B cell (primary cell): ENCODE measurements at regions not wholly inside any gene's neighbourhood (a gene's known extent, or its start where the extent isn't known, plus 50 kb on each side); places are given as distances from the start of the nearest gene placed in this dataset.

Experiments
- ATAC-seq: fragments of 200-7000 bp; cut with Tn5 transposase; one replicate; pipeline ENCODE4 v1.10.0; 2021; ENCODE audit warnings: low read depth, mild to moderate bottlenecking, moderate number of reproducible peaks, moderate library complexity
- CTCF ChIA-PET: fragments of 350-600 bp; sonication (Branson Sonifier 250); formaldehyde crosslinking; loops from one replicate; lab custom pipeline; 2021; ENCODE audit warnings: antibody characterized with exemption, inconsistent platforms; lab: Charles Lee
- POLR2A ChIA-PET: fragments of 350-600 bp; sonication (Branson Sonifier 250); formaldehyde crosslinking; loops from one replicate; lab custom pipeline; 2021; ENCODE audit warnings: antibody characterized with exemption; lab: Charles Lee
- DNase-seq: peaks from one replicate; pipeline ENCODE4 v3.0.0; 2013
- H2AFZ ChIP-seq: 2 replicates; pipeline ENCODE4 v1.6.1; 2012; ENCODE audit warnings: mild to moderate bottlenecking, low read depth, low read length; ENCODE audit not compliant: insufficient read depth, poor library complexity, severe bottlenecking
- H3K27ac ChIP-seq, 2 donors: 1 replicate in 1 of 2; 2 replicates in 1 of 2; pipeline ENCODE4 v1.5.1; 2012 to 2013; ENCODE audit warnings: low read length in 2 of 2, mild to moderate bottlenecking in 2 of 2, moderate library complexity in 1 of 2
- H3K27me3 ChIP-seq, 4 experiments: fragments of 200-600 bp in 1 of 4; sonication (generic) in 1 of 4; replicated peaks in 1 of 4; 1 replicate in 2 of 4; 2 replicates in 2 of 4; pipeline versions ENCODE4 v1.6.1 to v1.7.0; 2013 to 2016; ENCODE audit warnings: low read length in 3 of 4, mild to moderate bottlenecking in 2 of 4, mixed read lengths in 1 of 4, moderate library complexity in 1 of 4; ENCODE audit not compliant: insufficient read depth in 4 of 4, control insufficient read depth in 3 of 4; ENCODE audit errors: control extremely low read depth in 1 of 4
- H3K36me3 ChIP-seq, 2 experiments: replicated peaks in 1 of 2; 1 replicate in 1 of 2; 2 replicates in 1 of 2; pipeline versions ENCODE4 v1.6.1 to v1.7.1; 2013; ENCODE audit warnings: low read length in 1 of 2; ENCODE audit not compliant: insufficient read depth in 2 of 2, control insufficient read depth in 1 of 2; ENCODE audit errors: control extremely low read depth in 1 of 2, extremely low read depth in 1 of 2
- H3K4me1 ChIP-seq, 2 donors: fragments of 200-600 bp in 1 of 2; sonication (generic) in 1 of 2; 1 replicate in 1 of 2; 2 replicates in 1 of 2; pipeline versions ENCODE4 v1.5.1 to v1.6.1; 2013 to 2017; ENCODE audit warnings: low read length in 2 of 2; ENCODE audit not compliant: control insufficient read depth in 2 of 2, insufficient read depth in 2 of 2
- H3K4me2 ChIP-seq: replicated peaks from 2 replicates; pipeline ENCODE3; 2012; ENCODE audit warnings: mild to moderate bottlenecking, low read depth, low read length; ENCODE audit not compliant: poor library complexity, severe bottlenecking
- H3K4me3 ChIP-seq, 5 experiments: fragments of 200-600 bp in 1 of 5; sonication (generic) in 1 of 5; 1 replicate in 3 of 5; 2 replicates in 2 of 5; pipeline versions ENCODE4 v1.5.1 to v1.7.0; 2011 to 2016; ENCODE audit warnings: low read length in 4 of 5, mild to moderate bottlenecking in 4 of 5, low read depth in 2 of 5, control low read depth in 1 of 5, moderate library complexity in 1 of 5; ENCODE audit not compliant: insufficient read depth in 1 of 5; ENCODE audit errors: control extremely low read depth in 1 of 5, extremely low read depth in 1 of 5
- H3K79me2 ChIP-seq: fragments of 200-600 bp; sonication (generic); one replicate; pipeline ENCODE4 v1.6.0; 2016; ENCODE audit warnings: low read length; ENCODE audit not compliant: control insufficient read depth, insufficient read depth
- H3K9ac ChIP-seq: fragments of 200-600 bp; sonication (generic); 2 replicates; pipeline ENCODE4 v1.6.1; 2017; ENCODE audit warnings: mild to moderate bottlenecking, low read length, moderate library complexity
- H3K9me3 ChIP-seq, 3 donors: one replicate each; pipeline versions ENCODE4 v1.6.1 to v1.7.1; 2013; ENCODE audit warnings: low read length in 2 of 3; ENCODE audit not compliant: control insufficient read depth in 2 of 3, insufficient read depth in 1 of 3; ENCODE audit errors: control extremely low read depth in 1 of 3
- H4K20me1 ChIP-seq: 2 replicates; pipeline ENCODE4 v1.6.0; 2012; ENCODE audit warnings: mild to moderate bottlenecking, low read length; ENCODE audit not compliant: insufficient read depth, control insufficient read depth, poor library complexity, severe bottlenecking
- H3K27ac Mint-ChIP-seq: one replicate; pipeline ENCODE4 v1.8.0; 2021; ENCODE audit warnings: mixed read lengths
- H3K27me3 Mint-ChIP-seq: one replicate; pipeline ENCODE4 v1.8.0; 2021; ENCODE audit warnings: mixed read lengths
- H3K4me1 Mint-ChIP-seq: one replicate; pipeline ENCODE4 v1.8.0; 2021; ENCODE audit warnings: mixed read lengths
- H3K4me3 Mint-ChIP-seq: one replicate; pipeline ENCODE4 v1.8.0; 2021; ENCODE audit warnings: mixed read lengths
- H3K9me3 Mint-ChIP-seq: one replicate; pipeline ENCODE4 v1.8.0; 2022; ENCODE audit warnings: mixed read lengths; ENCODE audit not compliant: insufficient read depth
- EZH2 ChIP-seq: IDR thresholded peaks from 2 replicates; pipeline ENCODE4 v1.6.1; 2012; ENCODE audit warnings: borderline replicate concordance, low read depth, mild to moderate bottlenecking, moderate library complexity, low read length; ENCODE audit not compliant: insufficient read depth, poor library complexity, severe bottlenecking
- WGBS: methylation state at CpG from one replicate; pipeline ENCODE4 v1.1.5; 2013; ENCODE audit warnings: missing lambda C conversion rate; ENCODE audit not compliant: insufficient coverage; 5-methylcytosine and 5-hydroxymethylcytosine counted together
- intact Hi-C: fragments of 100-400 bp; cut with micrococcal nuclease; formaldehyde crosslinking; loops from one replicate; pipeline ENCODE4 v1.10.0; 2022
- TF ChIP-seq, protein P1 (sequence below): fragments of 200-600 bp; IDR thresholded peaks from one replicate; pipeline ENCODE4 v1.8.0; 2022; ENCODE audit warnings: antibody characterized with exemption, mild to moderate bottlenecking

DNA sequence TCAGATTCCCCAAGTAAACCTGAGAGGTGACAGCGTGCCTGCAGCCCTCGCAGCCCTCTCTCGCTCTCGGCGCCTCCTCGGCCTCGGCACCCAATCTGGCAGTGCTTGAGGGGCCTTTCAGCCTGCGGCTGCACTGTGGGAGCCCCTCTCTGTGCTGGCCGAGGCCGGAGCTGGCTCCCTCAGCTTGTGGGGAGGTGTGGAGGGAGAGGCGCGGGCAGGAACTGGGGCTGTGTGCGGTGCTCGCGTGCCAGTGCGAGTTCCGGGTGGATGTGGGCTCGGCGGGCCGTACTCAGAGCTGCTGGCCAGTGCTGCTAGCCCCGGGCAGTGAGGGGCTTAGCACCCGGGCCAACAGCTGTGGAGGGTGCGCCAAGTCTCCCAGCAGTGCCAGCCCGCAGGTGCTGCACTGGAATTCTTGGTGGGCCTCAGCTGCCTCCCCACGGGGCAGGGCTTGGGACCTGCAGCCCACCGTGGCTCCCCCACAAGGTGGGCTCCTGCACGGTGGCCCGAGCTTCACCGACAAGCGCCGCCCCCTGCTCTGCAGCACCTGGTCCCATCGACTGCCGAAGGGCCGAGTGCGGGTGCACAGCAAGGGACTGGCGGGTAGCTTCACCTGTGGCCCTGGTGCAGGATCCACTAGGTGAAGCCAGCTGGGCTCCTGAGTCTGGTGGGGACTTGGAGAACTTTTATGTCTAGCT, 809.7 kb upstream of the ADGRB3 start:
- Histone ChIP-seq H3K79me2 (no peaks in the 10 kb centered on the region), H3K27me3 (no peaks in the 10 kb centered on the region), H3K27ac (no peak overlapping the region), H3K36me3 (no peaks in the 10 kb centered on the region), H4K20me1 (no peaks in the 10 kb centered on the region), H3K9me3 (peaks cover 0 to 7% (median 1%) of the 10 kb centered on the region in 3 donors), H3K9ac (no peak overlapping the region), H3K4me3 (no peak overlapping the region), H3K4me2 (no peak overlapping the region), H3K4me1 (no peaks in the 10 kb centered on the region), H2AFZ (no peak overlapping the region)
- H3K27ac Mint-ChIP-seq, result no peak overlapping the region
- H3K27me3 Mint-ChIP-seq, result no peaks in the 10 kb centered on the region
- no peak overlapping the region for H3K4me3 Mint-ChIP-seq
- DNase-seq (no peak), ATAC-seq (no peak)
- ChIA-PET CTCF (interaction anchor here (0.5 kb wide), 1 partner anchor 34 kb away, joined by 3 read pairs; no protein-coding TSS in a partner anchor), POLR2A (no interaction called here)
- peaks cover 12% of the 10 kb centered on the region for H3K9me3 Mint-ChIP-seq
- intact Hi-C loops, result no loop called here
- H3K4me1 Mint-ChIP-seq, result no peaks in the 10 kb centered on the region
- TF ChIP-seq, protein P1, sequence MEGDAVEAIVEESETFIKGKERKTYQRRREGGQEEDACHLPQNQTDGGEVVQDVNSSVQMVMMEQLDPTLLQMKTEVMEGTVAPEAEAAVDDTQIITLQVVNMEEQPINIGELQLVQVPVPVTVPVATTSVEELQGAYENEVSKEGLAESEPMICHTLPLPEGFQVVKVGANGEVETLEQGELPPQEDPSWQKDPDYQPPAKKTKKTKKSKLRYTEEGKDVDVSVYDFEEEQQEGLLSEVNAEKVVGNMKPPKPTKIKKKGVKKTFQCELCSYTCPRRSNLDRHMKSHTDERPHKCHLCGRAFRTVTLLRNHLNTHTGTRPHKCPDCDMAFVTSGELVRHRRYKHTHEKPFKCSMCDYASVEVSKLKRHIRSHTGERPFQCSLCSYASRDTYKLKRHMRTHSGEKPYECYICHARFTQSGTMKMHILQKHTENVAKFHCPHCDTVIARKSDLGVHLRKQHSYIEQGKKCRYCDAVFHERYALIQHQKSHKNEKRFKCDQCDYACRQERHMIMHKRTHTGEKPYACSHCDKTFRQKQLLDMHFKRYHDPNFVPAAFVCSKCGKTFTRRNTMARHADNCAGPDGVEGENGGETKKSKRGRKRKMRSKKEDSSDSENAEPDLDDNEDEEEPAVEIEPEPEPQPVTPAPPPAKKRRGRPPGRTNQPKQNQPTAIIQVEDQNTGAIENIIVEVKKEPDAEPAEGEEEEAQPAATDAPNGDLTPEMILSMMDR, result no peak
- TF ChIP-seq EZH2, result no peak
- 91% methylated on average over 36 of the region's 36 CpGs for WGBS

DNA sequence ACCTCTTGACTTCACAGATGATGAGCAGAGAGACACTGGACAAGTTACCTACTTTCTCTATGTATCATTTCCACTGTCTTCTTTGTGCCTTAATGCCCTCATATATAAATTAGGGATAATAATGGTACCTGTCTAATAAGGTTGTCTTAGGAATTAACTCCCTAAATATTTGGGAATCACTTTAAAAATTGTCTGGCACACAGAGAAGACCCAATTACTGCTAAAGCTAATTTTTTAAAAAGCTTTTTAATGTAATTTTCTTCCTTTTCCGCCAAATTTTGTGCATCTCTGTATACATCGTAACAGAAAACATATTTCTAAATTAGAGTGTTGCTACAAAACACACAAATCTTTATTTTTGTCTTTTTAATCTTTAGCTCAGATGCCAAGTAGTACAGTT, 816.8 kb upstream of the ADGRB3 start:
- no peak overlapping the region for H2AFZ ChIP-seq
- no peaks in the 10 kb centered on the region for H3K79me2 ChIP-seq
- H3K36me3 ChIP-seq, result no peaks in the 10 kb centered on the region
- no peak overlapping the region for H3K4me2 ChIP-seq
- ATAC-seq, result no peak
- ChIA-PET POLR2A (no interaction called here), CTCF (no interaction called here)
- Mint-ChIP-seq H3K4me3 (no peak overlapping the region), H3K27me3 (no peaks in the 10 kb centered on the region), H3K4me1 (no peaks in the 10 kb centered on the region), H3K9me3 (peaks cover 14% of the 10 kb centered on the region), H3K27ac (no peak overlapping the region)
- intact Hi-C loops, result no loop called here
- peaks cover 0 to 5% (median 2%) of the 10 kb centered on the region in 3 donors for H3K9me3 ChIP-seq
- no peaks in the 10 kb centered on the region for H3K4me1 ChIP-seq
- TF ChIP-seq, protein P1, result no peak
- TF ChIP-seq EZH2, result no peak
- H4K20me1 ChIP-seq, result no peaks in the 10 kb centered on the region
- no peak overlapping the region for H3K4me3 ChIP-seq
- no peak overlapping the region for H3K27ac ChIP-seq
- no CpG with 5 or more reads among the region's 2 CpGs for WGBS
- no peak overlapping the region for H3K9ac ChIP-seq
- no peaks in the 10 kb centered on the region for H3K27me3 ChIP-seq
- DNase-seq, result no peak
